ENCODE measurements at regions not wholly inside any gene's neighbourhood (a gene's known extent, or its start where the extent isn't known, plus 50 kb on each side); places are given as distances from the start of the nearest gene placed in this dataset.

DNA sequence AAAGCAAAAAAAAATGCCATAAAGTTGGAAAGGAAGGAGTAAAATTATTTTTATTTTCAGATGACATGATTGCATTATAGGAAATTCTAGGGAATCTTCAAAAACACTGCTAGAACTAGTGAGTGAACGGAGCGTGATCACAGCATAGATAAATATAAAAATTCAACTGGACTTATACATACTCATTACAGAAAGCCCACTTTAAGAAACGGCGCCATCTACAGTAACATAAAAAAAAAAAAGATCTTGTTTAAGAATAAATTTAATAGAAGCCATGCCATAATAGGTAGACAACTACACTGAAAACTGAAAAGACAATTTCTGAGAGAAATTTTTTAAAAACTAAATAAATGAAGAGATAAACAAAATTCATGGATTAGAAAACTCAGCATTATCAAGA lies 623.1 kb upstream of the MGMT start:
- TF ChIP-seq EZH2 (IDR thresholded peaks at IDR 0.05; ENCODE audit: borderline replicate concordance, low read depth, low read length, severe bottlenecking) (no peak), POLR2AphosphoS5 (IDR thresholded peaks at IDR 0.05; ENCODE audit: insufficient read depth, low read depth, low read length) (no peak), POLR2A (IDR thresholded peaks at IDR 0.05; ENCODE audit: low read depth, low read length) (no peak), MYC (IDR thresholded peaks at IDR 0.05; ENCODE audit: low read depth, low read length) (no peak), JUN (IDR thresholded peaks at IDR 0.05; ENCODE audit: borderline replicate concordance, insufficient read depth, insufficient read length, low read depth) (no peak)
- TF ChIP-seq, protein P1, sequence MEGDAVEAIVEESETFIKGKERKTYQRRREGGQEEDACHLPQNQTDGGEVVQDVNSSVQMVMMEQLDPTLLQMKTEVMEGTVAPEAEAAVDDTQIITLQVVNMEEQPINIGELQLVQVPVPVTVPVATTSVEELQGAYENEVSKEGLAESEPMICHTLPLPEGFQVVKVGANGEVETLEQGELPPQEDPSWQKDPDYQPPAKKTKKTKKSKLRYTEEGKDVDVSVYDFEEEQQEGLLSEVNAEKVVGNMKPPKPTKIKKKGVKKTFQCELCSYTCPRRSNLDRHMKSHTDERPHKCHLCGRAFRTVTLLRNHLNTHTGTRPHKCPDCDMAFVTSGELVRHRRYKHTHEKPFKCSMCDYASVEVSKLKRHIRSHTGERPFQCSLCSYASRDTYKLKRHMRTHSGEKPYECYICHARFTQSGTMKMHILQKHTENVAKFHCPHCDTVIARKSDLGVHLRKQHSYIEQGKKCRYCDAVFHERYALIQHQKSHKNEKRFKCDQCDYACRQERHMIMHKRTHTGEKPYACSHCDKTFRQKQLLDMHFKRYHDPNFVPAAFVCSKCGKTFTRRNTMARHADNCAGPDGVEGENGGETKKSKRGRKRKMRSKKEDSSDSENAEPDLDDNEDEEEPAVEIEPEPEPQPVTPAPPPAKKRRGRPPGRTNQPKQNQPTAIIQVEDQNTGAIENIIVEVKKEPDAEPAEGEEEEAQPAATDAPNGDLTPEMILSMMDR (IDR thresholded peaks at IDR 0.05; ENCODE audit: extremely low read depth in 1 of 2, insufficient read depth in 1 of 2, low read depth in 1 of 2, low read length in 2 of 2) = no peak
